ENCODE measurements at regions not wholly inside any gene's neighbourhood (a gene's known extent, or its start where the extent isn't known, plus 50 kb on each side); places are given as distances from the start of the nearest gene placed in this dataset.
A peak's percentile ranks its signal among the peaks of the same experiment; 100 is the strongest.

DNA sequence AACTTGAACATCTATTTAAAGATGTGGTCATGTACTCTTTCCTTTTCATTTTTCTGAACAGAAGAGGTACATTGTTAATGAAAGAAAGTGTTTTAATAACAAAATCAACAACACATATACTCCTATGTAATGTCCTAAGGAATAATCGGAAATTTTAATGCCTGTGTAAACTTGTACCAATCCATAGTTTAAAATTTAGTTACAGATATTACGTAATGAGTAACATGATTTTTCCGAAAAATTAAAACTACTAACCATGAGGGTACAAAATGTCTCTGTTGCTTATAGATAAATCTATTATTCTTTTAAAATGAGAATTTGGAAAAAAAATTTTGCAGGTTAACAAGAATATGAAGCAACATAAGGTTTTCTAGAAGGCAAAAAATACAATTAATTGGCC, 220.1 kb downstream of the BCAT1 start:
- Histone ChIP-seq H3K4me1 (ENCODE audit: control insufficient read depth in 2 of 3, insufficient read depth in 2 of 3, low read depth in 1 of 3, low read length in 3 of 3) (no peaks in the 10 kb centered on the region), H3K27me3 (ENCODE audit: control insufficient read depth, insufficient read depth, low read length) (no peaks in the 10 kb centered on the region), H3K27ac (ENCODE audit: low read depth in 2 of 2, low read length in 2 of 2) (no peak overlapping the region), H3K9ac (ENCODE audit: low read length in 3 of 3) (no peak overlapping the region), H3K9me3 (ENCODE audit: control insufficient read depth in 2 of 3, insufficient read depth in 1 of 3, low read length in 3 of 3) (no peaks in the 10 kb centered on the region), H3K36me3 (ENCODE audit: control insufficient read depth in 2 of 3, insufficient read depth in 3 of 3, low read length in 3 of 3) (no peaks in the 10 kb centered on the region), H3K4me3 (ENCODE audit: low read length in 3 of 3) (no peak overlapping the region)
- FAIRE-seq, result no peak
- TF ChIP-seq, protein P1, sequence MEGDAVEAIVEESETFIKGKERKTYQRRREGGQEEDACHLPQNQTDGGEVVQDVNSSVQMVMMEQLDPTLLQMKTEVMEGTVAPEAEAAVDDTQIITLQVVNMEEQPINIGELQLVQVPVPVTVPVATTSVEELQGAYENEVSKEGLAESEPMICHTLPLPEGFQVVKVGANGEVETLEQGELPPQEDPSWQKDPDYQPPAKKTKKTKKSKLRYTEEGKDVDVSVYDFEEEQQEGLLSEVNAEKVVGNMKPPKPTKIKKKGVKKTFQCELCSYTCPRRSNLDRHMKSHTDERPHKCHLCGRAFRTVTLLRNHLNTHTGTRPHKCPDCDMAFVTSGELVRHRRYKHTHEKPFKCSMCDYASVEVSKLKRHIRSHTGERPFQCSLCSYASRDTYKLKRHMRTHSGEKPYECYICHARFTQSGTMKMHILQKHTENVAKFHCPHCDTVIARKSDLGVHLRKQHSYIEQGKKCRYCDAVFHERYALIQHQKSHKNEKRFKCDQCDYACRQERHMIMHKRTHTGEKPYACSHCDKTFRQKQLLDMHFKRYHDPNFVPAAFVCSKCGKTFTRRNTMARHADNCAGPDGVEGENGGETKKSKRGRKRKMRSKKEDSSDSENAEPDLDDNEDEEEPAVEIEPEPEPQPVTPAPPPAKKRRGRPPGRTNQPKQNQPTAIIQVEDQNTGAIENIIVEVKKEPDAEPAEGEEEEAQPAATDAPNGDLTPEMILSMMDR (IDR thresholded peaks at IDR 0.05; ENCODE audit: borderline replicate concordance, extremely low read depth, insufficient read depth), result no peak
- intact Hi-C loops (cut with DNase I), result no loop called here
- no peak for DNase-seq

DNA sequence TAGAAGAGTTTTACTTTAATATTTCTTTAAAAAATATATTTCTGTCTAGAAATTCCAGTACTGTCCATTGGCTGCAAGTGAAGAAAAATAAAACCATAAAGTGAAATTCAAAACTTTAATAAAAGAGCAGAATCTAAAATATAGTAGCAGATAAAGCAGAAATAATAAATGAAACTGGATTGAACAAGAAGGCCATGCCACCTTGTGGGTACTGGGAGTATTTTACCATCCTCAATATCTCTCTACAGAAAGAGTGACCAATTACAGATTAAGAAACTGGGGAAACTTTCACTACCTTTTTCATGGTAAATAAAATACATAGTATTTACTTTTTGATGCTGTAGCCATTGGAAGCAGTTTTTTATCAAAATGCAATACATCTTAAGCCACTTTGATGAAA, 220.5 kb downstream of the BCAT1 start:
- Histone ChIP-seq H3K9ac (ENCODE audit: low read length in 3 of 3) (no peak overlapping the region), H3K27me3 (ENCODE audit: control insufficient read depth, insufficient read depth, low read length) (no peaks in the 10 kb centered on the region), H3K27ac (ENCODE audit: low read depth in 2 of 2, low read length in 2 of 2) (no peak overlapping the region), H3K4me1 (ENCODE audit: control insufficient read depth in 2 of 3, insufficient read depth in 2 of 3, low read depth in 1 of 3, low read length in 3 of 3) (no peaks in the 10 kb centered on the region), H3K9me3 (ENCODE audit: control insufficient read depth in 2 of 3, insufficient read depth in 1 of 3, low read length in 3 of 3) (no peaks in the 10 kb centered on the region), H3K36me3 (ENCODE audit: control insufficient read depth in 2 of 3, insufficient read depth in 3 of 3, low read length in 3 of 3) (no peaks in the 10 kb centered on the region), H3K4me3 (ENCODE audit: low read length in 3 of 3) (no peak overlapping the region)
- peak in 1 of 5 donors; percentile 32 for DNase-seq
- TF ChIP-seq, protein P1 (IDR thresholded peaks at IDR 0.05; ENCODE audit: borderline replicate concordance, extremely low read depth, insufficient read depth), result peak; percentile 40
- intact Hi-C loops (cut with DNase I), result no loop called here
- FAIRE-seq, result no peak

DNA sequence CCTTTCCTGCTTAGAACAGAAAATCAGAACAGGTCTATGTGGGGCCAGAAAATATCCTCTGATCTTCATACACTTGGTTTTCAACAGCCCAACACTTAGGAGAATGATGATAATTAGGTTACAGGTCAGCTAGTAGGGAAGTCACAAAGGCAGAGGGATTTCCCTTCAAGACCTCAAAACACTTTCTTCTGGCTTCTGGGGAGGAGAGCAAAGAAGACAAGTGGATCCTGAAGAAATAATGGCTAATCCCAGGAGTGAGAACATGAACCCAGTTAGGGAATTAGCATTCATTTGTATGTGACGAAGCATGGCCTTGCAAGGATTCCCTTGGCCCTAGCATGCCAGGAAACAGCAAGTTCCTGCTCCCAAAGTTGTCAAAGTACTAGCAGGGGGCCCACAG, 223.3 kb downstream of the BCAT1 start:
- no peak for DNase-seq
- H3K27me3 ChIP-seq (ENCODE audit: control insufficient read depth, insufficient read depth, low read length), result no peaks in the 10 kb centered on the region
- H3K27ac ChIP-seq (ENCODE audit: low read depth in 2 of 2, low read length in 2 of 2), result no peak overlapping the region
- no peaks in the 10 kb centered on the region for H3K9me3 ChIP-seq (ENCODE audit: control insufficient read depth in 2 of 3, insufficient read depth in 1 of 3, low read length in 3 of 3)
- H3K36me3 ChIP-seq (ENCODE audit: control insufficient read depth in 2 of 3, insufficient read depth in 3 of 3, low read length in 3 of 3), result no peaks in the 10 kb centered on the region
- FAIRE-seq, result no peak
- no peak overlapping the region for H3K4me3 ChIP-seq (ENCODE audit: low read length in 3 of 3)
- H3K4me1 ChIP-seq (ENCODE audit: control insufficient read depth in 2 of 3, insufficient read depth in 2 of 3, low read depth in 1 of 3, low read length in 3 of 3), result no peaks in the 10 kb centered on the region
- TF ChIP-seq, protein P1 (IDR thresholded peaks at IDR 0.05; ENCODE audit: borderline replicate concordance, extremely low read depth, insufficient read depth), result no peak
- intact Hi-C loops (cut with DNase I), result no loop called here
- H3K9ac ChIP-seq (ENCODE audit: low read length in 3 of 3), result no peak overlapping the region

DNA sequence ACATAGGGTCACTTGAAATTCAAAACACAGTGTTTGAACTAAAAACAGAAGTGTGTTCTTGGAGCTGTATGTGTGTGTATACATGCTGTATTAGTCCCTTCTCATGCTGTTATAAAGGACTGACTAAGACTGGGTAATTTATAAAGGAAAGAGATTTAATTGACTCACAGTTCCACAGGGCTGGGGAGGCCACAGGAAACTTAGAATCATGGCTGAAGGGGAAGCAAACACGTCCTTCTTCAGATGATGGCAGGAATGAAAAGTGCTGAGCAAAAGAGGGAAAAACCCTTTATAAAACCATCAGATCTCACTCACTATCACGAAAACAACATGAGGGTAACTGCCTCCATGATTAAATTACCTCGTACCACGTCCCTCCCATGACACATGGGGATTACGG, 224.1 kb downstream of the BCAT1 start:
- intact Hi-C loops (cut with DNase I), result no loop called here
- Histone ChIP-seq H3K27ac (ENCODE audit: low read depth in 2 of 2, low read length in 2 of 2) (no peak overlapping the region), H3K4me3 (ENCODE audit: low read length in 3 of 3) (no peak overlapping the region), H3K27me3 (ENCODE audit: control insufficient read depth, insufficient read depth, low read length) (no peaks in the 10 kb centered on the region), H3K4me1 (ENCODE audit: control insufficient read depth in 2 of 3, insufficient read depth in 2 of 3, low read depth in 1 of 3, low read length in 3 of 3) (no peaks in the 10 kb centered on the region), H3K9ac (ENCODE audit: low read length in 3 of 3) (no peak overlapping the region), H3K9me3 (ENCODE audit: control insufficient read depth in 2 of 3, insufficient read depth in 1 of 3, low read length in 3 of 3) (no peaks in the 10 kb centered on the region), H3K36me3 (ENCODE audit: control insufficient read depth in 2 of 3, insufficient read depth in 3 of 3, low read length in 3 of 3) (no peaks in the 10 kb centered on the region)
- TF ChIP-seq, protein P1 (IDR thresholded peaks at IDR 0.05; ENCODE audit: borderline replicate concordance, extremely low read depth, insufficient read depth), result no peak
- no peak for FAIRE-seq
- DNase-seq, result no peak

Measured in kidney (tissue), 13 donors.